ENCODE measurements at regions not wholly inside any gene's neighbourhood (a gene's known extent, or its start where the extent isn't known, plus 50 kb on each side); places are given as distances from the start of the nearest gene placed in this dataset.

DNA sequence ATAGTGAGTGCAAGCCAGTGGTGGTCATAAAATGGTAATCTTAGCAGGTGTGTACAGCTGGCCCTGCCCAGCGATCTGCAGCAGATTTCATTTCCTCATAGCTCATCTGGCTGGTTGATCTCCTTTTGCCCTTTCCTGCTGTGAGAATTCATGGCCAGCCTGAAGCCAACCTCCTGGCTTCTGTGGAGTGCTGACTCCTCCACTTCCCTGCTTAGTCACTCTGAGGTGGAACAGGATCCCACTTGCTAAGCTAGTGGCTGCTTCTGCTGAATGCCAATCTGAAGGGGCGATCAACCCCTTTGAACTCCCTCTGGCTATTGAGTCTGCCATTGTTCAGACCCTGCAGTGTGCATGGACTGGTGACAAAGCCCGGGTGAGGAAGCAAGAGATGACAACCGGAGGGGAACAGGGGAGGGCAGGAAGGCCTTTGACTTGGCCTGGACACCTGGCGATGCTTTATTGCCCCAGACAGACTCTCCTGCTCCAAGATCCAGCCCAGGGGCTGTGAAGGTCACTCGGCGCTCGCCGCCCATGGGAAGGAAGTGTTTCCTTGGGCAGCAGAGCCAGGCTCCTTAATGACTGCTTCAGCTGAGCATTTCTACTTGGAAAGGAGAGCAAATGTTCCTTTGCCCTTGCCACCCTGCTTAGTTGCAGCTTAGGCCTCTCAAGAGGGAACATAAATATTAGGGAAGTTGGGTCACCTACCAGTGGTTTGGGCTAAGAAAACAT, 341.1 kb downstream of the ZSWIM6 start:
- no peak overlapping the region for H3K9ac ChIP-seq (ENCODE audit: low read length)
- H3K4me3 ChIP-seq (ENCODE audit: low read length), result no peak overlapping the region
- H4K20me1 ChIP-seq (ENCODE audit: insufficient read depth, low read length), result no peaks in the 10 kb centered on the region
- H3K4me1 ChIP-seq (ENCODE audit: low read length), result peaks cover 7% of the 10 kb centered on the region
- no peak overlapping the region for H2AFZ ChIP-seq (ENCODE audit: low read depth, low read length)
- no peaks in the 10 kb centered on the region for H3K36me3 ChIP-seq (replicated peaks; ENCODE audit: low read depth, low read length)
- no peak overlapping the region for H3K4me2 ChIP-seq (ENCODE audit: low read length)
- H3K79me2 ChIP-seq (ENCODE audit: low read length), result no peaks in the 10 kb centered on the region
- TF ChIP-seq EZH2phosphoT487 (IDR thresholded peaks at IDR 0.05; ENCODE audit: low read depth), result no peak
- TF ChIP-seq CTCF (IDR thresholded peaks at IDR 0.05; ENCODE audit: low read depth, low read length), result no peak
- H3K27ac ChIP-seq (ENCODE audit: low read length), result no peak overlapping the region
- no peaks in the 10 kb centered on the region for H3K9me3 ChIP-seq (ENCODE audit: insufficient read depth, low read length)
- no peaks in the 10 kb centered on the region for H3K27me3 ChIP-seq (ENCODE audit: low read depth, low read length)

- Histone ChIP-seq H4K20me1 (ENCODE audit: insufficient read depth, low read length) (no peaks in the 10 kb centered on the region), H3K4me3 (ENCODE audit: low read length) (no peak overlapping the region), H3K79me2 (ENCODE audit: low read length) (no peaks in the 10 kb centered on the region), H3K9ac (ENCODE audit: low read length) (no peak overlapping the region), H3K9me3 (ENCODE audit: insufficient read depth, low read length) (no peaks in the 10 kb centered on the region), H3K27me3 (ENCODE audit: low read depth, low read length) (no peaks in the 10 kb centered on the region), H3K36me3 (replicated peaks; ENCODE audit: low read depth, low read length) (no peaks in the 10 kb centered on the region), H3K4me2 (ENCODE audit: low read length) (no peak overlapping the region), H2AFZ (ENCODE audit: low read depth, low read length) (no peak overlapping the region), H3K4me1 (ENCODE audit: low read length) (peaks cover 7% of the 10 kb centered on the region), H3K27ac (ENCODE audit: low read length) (no peak overlapping the region)
- TF ChIP-seq EZH2phosphoT487 (IDR thresholded peaks at IDR 0.05; ENCODE audit: low read depth), result no peak
- no peak for TF ChIP-seq CTCF (IDR thresholded peaks at IDR 0.05; ENCODE audit: low read depth, low read length)
These were observed 342.3 kb downstream of the ZSWIM6 start for GRCh38 chr5:61674378-61674777.

DNA sequence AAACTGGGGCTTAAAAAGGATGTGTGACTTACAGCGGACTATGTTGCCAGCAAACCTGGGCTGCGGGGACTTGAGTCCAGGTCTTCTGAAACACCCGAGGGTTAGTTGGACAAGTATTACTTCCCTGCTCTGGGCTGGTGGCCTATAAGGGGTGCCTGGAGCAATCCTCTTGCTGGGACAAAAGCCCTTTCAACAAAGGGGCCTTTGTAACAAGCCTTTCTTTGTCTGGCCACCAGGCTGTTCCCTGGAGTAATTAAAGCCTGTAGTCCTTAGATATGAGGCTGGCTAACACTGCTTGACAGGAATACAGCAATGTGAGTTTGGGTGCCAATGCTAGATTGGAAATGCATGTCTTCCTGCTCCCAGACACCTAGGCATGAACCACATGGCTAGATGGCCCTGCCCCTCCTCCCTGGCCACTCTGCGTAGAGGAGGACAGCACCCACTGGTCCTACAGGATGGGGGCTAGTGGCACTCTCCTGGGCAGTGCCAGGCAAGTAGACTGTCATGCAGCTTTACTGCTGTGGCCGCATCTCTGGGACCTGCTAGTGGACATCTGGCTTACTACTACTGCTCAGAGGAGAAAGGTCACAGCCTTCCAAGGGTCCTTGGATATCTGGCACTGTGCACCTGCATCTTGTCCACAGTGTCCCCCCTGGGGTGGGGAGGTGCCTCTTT, 343.1 kb downstream of the ZSWIM6 start:
- Histone ChIP-seq H3K4me2 (ENCODE audit: low read length) (no peak overlapping the region), H3K27me3 (ENCODE audit: low read depth, low read length) (no peaks in the 10 kb centered on the region), H2AFZ (ENCODE audit: low read depth, low read length) (no peak overlapping the region), H3K9me3 (ENCODE audit: insufficient read depth, low read length) (no peaks in the 10 kb centered on the region), H4K20me1 (ENCODE audit: insufficient read depth, low read length) (no peaks in the 10 kb centered on the region), H3K4me3 (ENCODE audit: low read length) (no peak overlapping the region), H3K4me1 (ENCODE audit: low read length) (peaks cover 7% of the 10 kb centered on the region), H3K36me3 (replicated peaks; ENCODE audit: low read depth, low read length) (no peaks in the 10 kb centered on the region), H3K27ac (ENCODE audit: low read length) (no peak overlapping the region), H3K9ac (ENCODE audit: low read length) (no peak overlapping the region), H3K79me2 (ENCODE audit: low read length) (no peaks in the 10 kb centered on the region)
- TF ChIP-seq CTCF (IDR thresholded peaks at IDR 0.05; ENCODE audit: low read depth, low read length), result no peak
- TF ChIP-seq EZH2phosphoT487 (IDR thresholded peaks at IDR 0.05; ENCODE audit: low read depth), result no peak

DNA sequence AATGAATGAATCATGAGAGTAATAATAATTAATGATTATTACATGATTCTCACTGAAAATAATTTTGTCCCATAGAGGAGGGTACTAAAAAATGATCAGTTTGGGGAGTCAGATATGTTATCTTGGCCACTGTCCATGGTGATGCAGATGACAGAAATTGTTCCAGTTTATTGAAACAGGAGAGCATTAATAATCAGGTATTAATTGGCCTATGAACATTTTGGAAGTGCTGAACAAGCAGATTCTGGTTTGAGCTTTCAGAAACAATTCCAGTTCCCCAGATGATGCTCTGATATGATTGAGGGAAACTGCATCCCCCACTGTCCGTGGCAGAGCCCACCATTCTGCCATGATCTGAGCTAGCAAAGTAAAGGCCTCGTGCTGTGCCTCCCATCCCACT, 345.2 kb downstream of the ZSWIM6 start:
- Histone ChIP-seq H2AFZ (ENCODE audit: low read depth, low read length) (no peak overlapping the region), H3K9ac (ENCODE audit: low read length) (no peak overlapping the region), H3K4me2 (ENCODE audit: low read length) (no peak overlapping the region), H3K27ac (ENCODE audit: low read length) (no peak overlapping the region), H3K79me2 (ENCODE audit: low read length) (no peaks in the 10 kb centered on the region), H3K9me3 (ENCODE audit: insufficient read depth, low read length) (no peaks in the 10 kb centered on the region), H3K27me3 (ENCODE audit: low read depth, low read length) (no peaks in the 10 kb centered on the region), H3K36me3 (replicated peaks; ENCODE audit: low read depth, low read length) (no peaks in the 10 kb centered on the region), H3K4me1 (ENCODE audit: low read length) (peaks cover 7% of the 10 kb centered on the region), H4K20me1 (ENCODE audit: insufficient read depth, low read length) (no peaks in the 10 kb centered on the region), H3K4me3 (ENCODE audit: low read length) (no peak overlapping the region)
- no peak for TF ChIP-seq CTCF (IDR thresholded peaks at IDR 0.05; ENCODE audit: low read depth, low read length)
- no peak for TF ChIP-seq EZH2phosphoT487 (IDR thresholded peaks at IDR 0.05; ENCODE audit: low read depth)

Measured in OCI-LY3 (cell line).